Ascending aorta (tissue), 2 donors: ENCODE measurements at regions not wholly inside any gene's neighbourhood (a gene's known extent, or its start where the extent isn't known, plus 50 kb on each side); places are given as distances from the start of the nearest gene placed in this dataset.
"Not testable (repeated sequence)": the region's sequence is repeated elsewhere in the genome, so short reads cannot be mapped to it uniquely, and the experiment has no call there.

ENCODE experiments used
- DNase-seq, 2 donors: peaks; one replicate each; pipeline ENCODE4 v3.0.0-alpha.2; 2019; ENCODE audit warnings: low spot score in 2 of 2
- H3K27ac ChIP-seq, 2 donors: fragments of 200-600 bp; sonication (generic); one replicate each; pipeline ENCODE4 v1.5.1; 2016 to 2017; ENCODE audit warnings: mild to moderate bottlenecking in 1 of 2
- H3K27me3 ChIP-seq: fragments of 200-600 bp; sonication (generic); one replicate; pipeline ENCODE4 v1.5.1; 2017
- H3K36me3 ChIP-seq, 2 donors: fragments of 200-600 bp; sonication (generic); one replicate each; pipeline ENCODE4 v1.5.1; 2016
- H3K4me1 ChIP-seq, 2 donors: fragments of 200-600 bp; sonication (generic); one replicate each; pipeline ENCODE4 v1.5.1; 2016 to 2017; ENCODE audit warnings: mild to moderate bottlenecking in 1 of 2
- H3K4me3 ChIP-seq, 2 donors: fragments of 200-600 bp; sonication (generic); one replicate each; pipeline ENCODE4 v1.5.1; 2016 to 2017; ENCODE audit warnings: mild to moderate bottlenecking in 1 of 2
- H3K9me3 ChIP-seq, 2 donors: fragments of 200-600 bp; sonication (generic); one replicate each; pipeline ENCODE4 v1.5.1; 2016
- intact Hi-C: fragments of 100-400 bp; cut with DNase I; formaldehyde crosslinking; loops from one replicate; pipeline ENCODE4 v1.15.1; 2023
- TF ChIP-seq, protein P1 (sequence below), 3 experiments: fragments of 200-600 bp in 2 of 3; fragments of 450-650 bp in 1 of 3; sonication (generic) in 2 of 3; IDR thresholded peaks; one replicate each; pipeline ENCODE4 v1.5.1; 2016 to 2019; ENCODE audit warnings: antibody characterized with exemption in 3 of 3, mild to moderate bottlenecking in 1 of 3, moderate library complexity in 1 of 3

DNA sequence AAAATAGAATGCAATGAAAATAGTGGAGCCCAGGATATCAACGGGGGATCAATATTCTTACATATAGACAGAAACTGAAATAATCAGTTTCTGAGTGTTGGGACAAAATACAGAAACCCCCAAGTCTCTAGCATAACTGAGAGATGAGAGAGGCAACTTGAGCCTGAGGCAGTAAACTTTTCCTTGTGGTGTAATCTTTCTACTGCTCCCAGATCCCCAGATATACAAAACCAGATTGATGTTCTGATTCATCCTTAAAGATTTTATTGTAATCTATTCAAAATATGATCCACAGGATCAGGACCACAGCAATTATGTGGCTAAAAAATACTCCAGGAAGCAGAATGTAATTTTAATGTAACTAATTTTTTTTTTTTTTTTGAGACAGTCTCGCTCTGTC is 2282.6 kb downstream of the ARAP2 start:
- Histone ChIP-seq H3K4me3 (no peak overlapping the region), H3K36me3 (no peaks in the 10 kb centered on the region), H3K9me3 (no peaks in the 10 kb centered on the region), H3K27me3 (no peaks in the 10 kb centered on the region), H3K4me1 (no peaks in the 10 kb centered on the region), H3K27ac (no peak overlapping the region)
- DNase-seq = no peak
- intact Hi-C loops = no loop called here
- TF ChIP-seq, protein P1, sequence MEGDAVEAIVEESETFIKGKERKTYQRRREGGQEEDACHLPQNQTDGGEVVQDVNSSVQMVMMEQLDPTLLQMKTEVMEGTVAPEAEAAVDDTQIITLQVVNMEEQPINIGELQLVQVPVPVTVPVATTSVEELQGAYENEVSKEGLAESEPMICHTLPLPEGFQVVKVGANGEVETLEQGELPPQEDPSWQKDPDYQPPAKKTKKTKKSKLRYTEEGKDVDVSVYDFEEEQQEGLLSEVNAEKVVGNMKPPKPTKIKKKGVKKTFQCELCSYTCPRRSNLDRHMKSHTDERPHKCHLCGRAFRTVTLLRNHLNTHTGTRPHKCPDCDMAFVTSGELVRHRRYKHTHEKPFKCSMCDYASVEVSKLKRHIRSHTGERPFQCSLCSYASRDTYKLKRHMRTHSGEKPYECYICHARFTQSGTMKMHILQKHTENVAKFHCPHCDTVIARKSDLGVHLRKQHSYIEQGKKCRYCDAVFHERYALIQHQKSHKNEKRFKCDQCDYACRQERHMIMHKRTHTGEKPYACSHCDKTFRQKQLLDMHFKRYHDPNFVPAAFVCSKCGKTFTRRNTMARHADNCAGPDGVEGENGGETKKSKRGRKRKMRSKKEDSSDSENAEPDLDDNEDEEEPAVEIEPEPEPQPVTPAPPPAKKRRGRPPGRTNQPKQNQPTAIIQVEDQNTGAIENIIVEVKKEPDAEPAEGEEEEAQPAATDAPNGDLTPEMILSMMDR (IDR thresholded peaks at IDR 0.05) = no peak

DNA sequence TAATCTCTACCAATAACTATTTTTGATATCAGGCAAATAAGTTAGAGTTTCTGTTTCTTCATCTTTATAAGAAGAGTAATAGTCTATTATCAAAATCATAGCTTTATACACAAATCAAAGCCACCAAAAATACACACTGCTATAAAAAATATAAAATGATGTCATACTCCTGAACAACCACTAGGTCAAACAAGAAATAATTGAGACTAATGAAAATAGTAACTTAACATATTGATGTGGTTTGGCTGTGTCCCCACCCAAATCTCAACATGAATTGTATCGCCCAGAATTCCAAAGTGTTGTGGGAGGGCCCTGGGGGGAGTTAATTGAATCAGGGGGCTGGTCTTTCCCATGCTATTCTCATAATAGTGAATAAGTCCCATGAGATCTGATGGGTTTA is 2277.5 kb downstream of the ARAP2 start:
- Histone ChIP-seq H3K27me3 (no peaks in the 10 kb centered on the region), H3K9me3 (peaks cover 0 to 7% of the 10 kb centered on the region in 2 donors), H3K36me3 (no peaks in the 10 kb centered on the region), H3K27ac (no peak overlapping the region), H3K4me1 (no peaks in the 10 kb centered on the region), H3K4me3 (no peak overlapping the region)
- TF ChIP-seq, protein P1 (IDR thresholded peaks at IDR 0.05) = no peak
- DNase-seq = no peak
- intact Hi-C loops = no loop called here

DNA sequence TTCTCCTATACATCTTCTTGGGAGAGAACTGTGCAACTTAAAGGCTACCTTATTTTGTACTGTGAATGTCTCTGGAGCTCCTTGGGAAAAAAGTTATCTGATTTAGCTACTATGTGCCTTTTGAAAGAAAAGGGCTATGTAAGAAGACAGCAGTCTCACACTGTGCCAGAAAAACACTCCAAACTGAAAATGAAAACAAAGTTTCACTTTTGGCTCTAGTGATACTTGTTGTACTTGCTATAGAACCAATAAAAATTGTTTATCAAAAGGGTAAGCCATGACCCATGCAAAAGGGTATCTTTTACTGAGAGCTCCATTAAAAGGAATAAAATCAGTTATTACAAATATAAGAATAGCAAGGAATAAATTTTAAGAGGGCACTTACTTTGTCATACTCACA is 2270.0 kb downstream of the ARAP2 start:
- Histone ChIP-seq H3K9me3 (peaks cover 0 to 6% of the 10 kb centered on the region in 2 donors), H3K27me3 (no peaks in the 10 kb centered on the region), H3K36me3 (no peaks in the 10 kb centered on the region), H3K4me3 (no peak overlapping the region), H3K27ac (no peak overlapping the region), H3K4me1 (no peaks in the 10 kb centered on the region)
- TF ChIP-seq, protein P1 (IDR thresholded peaks at IDR 0.05) = no peak
- intact Hi-C loops = no loop called here
- DNase-seq = no peak

DNA sequence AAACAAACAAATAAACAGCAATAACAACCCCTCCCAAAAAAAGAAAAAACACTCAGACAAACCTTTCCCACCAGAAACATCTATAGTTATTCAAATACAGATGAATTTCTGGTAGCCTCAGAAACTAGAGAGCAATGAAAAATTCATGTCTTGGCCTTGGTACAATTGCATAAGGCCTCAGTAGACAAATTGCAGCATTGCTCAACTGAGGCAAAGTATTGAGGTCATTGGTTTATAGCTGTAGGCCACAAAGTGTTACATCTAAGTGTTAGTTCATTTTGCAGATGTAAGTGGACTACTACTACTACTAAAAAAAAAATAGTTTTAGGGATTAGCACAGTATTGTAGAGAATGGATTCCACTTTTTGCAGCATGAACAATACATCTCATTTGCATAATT is 2268.3 kb downstream of the ARAP2 start:
- Histone ChIP-seq H3K36me3 (no peaks in the 10 kb centered on the region), H3K4me3 (no peak overlapping the region), H3K27me3 (no peaks in the 10 kb centered on the region), H3K4me1 (no peaks in the 10 kb centered on the region), H3K9me3 (no peaks in the 10 kb centered on the region), H3K27ac (no peak overlapping the region)
- TF ChIP-seq, protein P1 (IDR thresholded peaks at IDR 0.05) = no peak
- intact Hi-C loops = no loop called here
- no peak for DNase-seq

DNA sequence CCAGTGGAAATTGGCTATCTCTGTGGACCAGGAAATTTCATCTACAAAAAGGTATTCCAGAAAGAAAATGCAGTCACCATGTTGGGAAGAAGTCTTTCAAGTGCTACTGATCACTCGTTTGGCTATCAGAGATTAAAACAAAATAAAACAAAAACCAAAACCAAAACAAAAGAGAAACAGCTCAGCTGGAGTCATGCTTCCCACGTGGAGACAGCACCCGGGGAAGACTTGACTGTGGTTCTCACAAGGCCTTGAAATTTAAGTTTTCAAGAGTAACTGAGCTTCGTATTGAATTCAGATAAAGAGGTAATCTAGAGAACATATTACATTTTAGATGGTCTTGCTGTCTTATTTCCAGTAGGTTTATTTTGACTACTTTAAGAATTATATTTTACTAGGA is 2264.5 kb downstream of the ARAP2 start:
- intact Hi-C loops, DNase-seq, H3K27ac ChIP-seq, H3K4me1 ChIP-seq, H3K27me3 ChIP-seq, H3K9me3 ChIP-seq, H3K4me3 ChIP-seq, H3K36me3 ChIP-seq: not testable (repeated sequence)

DNA sequence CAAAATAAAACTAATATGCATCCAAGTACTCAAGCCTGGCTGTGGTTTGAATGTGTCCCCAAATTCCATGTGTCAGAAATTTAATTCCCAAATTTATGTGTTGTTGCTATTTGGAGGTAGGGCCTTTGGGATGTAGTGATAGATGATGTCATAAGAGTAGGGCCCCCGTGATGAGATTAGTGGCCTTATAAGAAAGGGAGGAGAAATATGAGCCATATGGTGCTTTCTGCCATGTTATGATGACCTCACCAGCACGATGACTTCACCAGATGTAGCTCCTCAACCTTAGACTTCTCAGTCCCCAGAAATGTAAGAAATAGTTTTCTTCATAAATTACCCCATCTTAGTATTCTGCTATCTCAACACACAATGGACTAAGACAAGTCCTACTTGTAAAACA is 2264.0 kb downstream of the ARAP2 start:
- Histone ChIP-seq H3K9me3 (no peaks in the 10 kb centered on the region), H3K27ac (no peak overlapping the region), H3K36me3 (no peaks in the 10 kb centered on the region), H3K4me3 (no peak overlapping the region), H3K27me3 (no peaks in the 10 kb centered on the region), H3K4me1 (no peaks in the 10 kb centered on the region)
- DNase-seq = no peak
- TF ChIP-seq, protein P1 (IDR thresholded peaks at IDR 0.05) = no peak
- intact Hi-C loops = no loop called here
